ENCODE measurements at regions not wholly inside any gene's neighbourhood (a gene's known extent, or its start where the extent isn't known, plus 50 kb on each side); places are given as distances from the start of the nearest gene placed in this dataset.
"Not testable (repeated sequence)": the region's sequence is repeated elsewhere in the genome, so short reads cannot be mapped to it uniquely, and the experiment has no call there.

DNA sequence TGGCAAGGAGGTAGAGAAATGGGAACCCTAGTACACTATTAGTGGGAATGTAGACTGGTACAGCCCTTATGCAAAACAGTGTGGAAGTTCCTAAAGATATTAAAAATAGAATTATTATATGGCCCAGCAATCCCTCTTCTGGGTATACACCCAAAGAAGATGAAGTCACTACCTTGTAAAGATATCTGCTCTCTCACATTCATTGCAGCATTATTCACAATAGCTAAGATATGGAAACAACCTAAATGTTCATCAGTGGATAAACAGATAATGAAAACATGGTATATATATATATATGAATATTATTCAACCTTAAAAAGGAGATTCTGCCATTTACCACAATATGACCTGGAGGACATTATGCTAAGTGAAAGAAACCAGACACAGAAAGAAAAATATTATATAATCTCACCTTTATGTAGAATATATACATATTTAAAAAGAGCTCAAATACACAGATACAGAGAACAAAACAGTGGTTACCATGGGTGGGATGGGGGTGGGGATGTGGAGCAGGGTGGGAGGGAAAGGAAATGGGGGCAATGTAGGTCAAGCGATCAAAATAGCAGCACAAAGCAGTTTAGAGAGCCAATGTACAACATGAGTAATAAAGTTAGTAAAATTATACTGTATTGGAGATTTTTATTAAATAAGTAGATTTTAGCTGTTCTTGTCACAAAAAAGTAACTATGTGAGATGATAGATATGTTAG is 138.6 kb downstream of the SPRY1 start:
- TF ChIP-seq, protein P1, sequence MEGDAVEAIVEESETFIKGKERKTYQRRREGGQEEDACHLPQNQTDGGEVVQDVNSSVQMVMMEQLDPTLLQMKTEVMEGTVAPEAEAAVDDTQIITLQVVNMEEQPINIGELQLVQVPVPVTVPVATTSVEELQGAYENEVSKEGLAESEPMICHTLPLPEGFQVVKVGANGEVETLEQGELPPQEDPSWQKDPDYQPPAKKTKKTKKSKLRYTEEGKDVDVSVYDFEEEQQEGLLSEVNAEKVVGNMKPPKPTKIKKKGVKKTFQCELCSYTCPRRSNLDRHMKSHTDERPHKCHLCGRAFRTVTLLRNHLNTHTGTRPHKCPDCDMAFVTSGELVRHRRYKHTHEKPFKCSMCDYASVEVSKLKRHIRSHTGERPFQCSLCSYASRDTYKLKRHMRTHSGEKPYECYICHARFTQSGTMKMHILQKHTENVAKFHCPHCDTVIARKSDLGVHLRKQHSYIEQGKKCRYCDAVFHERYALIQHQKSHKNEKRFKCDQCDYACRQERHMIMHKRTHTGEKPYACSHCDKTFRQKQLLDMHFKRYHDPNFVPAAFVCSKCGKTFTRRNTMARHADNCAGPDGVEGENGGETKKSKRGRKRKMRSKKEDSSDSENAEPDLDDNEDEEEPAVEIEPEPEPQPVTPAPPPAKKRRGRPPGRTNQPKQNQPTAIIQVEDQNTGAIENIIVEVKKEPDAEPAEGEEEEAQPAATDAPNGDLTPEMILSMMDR (conservative IDR thresholded peaks at IDR 0.05; ENCODE audit: low read depth, low read length), result no peak
- no peak for DNase-seq (ENCODE audit: low read depth)
- no peak overlapping the region for H3K4me3 ChIP-seq (ENCODE audit: low read depth, low read length)

DNA sequence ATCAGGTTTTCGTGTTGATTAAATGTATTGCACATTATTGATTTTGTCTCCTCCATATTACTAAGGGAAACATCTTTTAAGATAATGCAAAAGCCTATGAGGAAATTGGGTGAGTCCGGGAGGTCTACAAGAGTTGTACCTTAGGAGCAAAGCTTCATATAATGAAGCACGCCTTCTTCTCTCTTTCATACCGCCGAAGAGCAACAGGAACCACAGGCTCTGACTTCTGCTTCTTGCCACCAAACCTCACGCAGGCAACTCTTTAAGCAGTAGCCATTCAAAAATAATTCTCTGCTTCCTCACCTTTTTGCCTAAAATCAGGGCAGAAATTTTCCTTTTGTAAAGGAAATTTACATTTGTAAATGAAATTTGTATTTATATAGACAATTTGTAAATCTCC is 139.6 kb downstream of the SPRY1 start:
- TF ChIP-seq, protein P1 (conservative IDR thresholded peaks at IDR 0.05; ENCODE audit: low read depth, low read length), result no peak
- no peak for DNase-seq (ENCODE audit: low read depth)

DNA sequence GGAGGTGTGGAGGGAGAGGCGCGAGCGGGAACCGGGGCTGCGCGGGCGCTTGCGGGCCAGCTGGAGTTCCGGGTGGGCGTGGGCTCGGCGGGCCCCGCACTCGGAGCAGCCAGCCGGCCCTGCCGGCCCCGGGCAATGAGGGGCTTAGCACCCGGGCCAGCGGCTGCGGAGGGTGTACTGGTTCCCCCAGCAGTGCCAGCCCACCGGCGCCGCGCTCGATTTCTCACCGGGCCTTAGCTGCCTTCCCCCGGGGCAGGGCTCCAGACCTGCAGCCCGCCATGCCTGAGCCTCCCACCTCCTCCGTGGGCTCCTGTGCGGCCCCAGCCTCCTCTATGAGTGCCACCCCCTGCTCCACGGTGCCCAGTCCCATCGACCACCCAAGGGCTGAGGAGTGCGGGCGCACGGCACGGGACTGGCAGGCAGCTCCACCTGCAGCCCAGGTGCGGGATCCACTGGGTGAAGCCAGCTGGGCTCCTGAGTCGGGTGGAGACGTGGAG is 141.4 kb downstream of the SPRY1 start:
- not testable (repeated sequence) for DNase-seq (ENCODE audit: low read depth); H3K4me3 ChIP-seq (ENCODE audit: low read depth, low read length)

More for the DNA sequence above, 139.6 kb downstream of the SPRY1 start:
- no peak overlapping the region for H3K4me3 ChIP-seq (ENCODE audit: low read depth, low read length)

DNA sequence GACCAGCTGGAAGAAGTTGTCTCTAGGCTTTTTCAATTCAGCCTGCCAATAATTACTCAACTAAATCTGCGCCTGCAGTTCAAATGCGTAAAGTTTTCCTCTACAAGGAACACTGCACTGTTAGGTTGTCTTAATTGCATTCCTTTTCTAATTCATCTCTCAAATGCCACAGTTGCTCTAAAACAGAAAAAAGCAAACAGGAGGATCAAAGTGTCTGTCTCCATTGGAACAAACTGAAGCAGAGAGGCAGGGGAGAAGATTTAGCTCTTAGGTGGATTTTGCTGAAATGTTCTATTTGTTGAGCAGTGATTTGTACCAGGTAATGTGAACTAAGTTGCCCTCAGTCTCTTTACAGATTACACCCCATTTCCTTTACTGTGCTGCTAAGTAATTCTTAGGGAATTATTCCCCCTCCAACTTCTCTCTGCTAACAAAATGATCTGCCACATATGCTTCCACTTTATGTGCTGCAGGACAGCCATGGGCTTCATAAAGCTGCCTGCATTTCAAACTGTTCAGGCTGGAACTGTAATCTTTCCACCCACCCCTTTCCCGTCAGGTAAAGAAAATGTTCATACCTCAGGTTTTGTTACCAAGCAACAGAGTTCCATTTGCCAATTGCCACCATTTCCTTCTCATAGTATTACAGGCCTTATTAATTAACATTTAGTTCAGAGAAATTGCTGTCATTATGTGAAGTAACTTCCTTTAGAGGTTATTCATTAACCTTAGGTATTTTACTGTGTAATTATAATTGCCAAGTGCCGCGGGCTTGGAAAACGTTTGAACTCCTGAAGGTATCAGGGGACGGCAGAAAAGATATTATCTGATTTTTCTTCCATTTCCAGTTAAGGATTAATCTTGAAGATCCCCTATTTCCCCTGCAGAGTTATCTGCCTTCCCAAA is 149.3 kb downstream of the SPRY1 start:
- TF ChIP-seq, protein P1 (conservative IDR thresholded peaks at IDR 0.05; ENCODE audit: low read depth, low read length), result no peak
- peak; percentile 54 for DNase-seq (ENCODE audit: low read depth)
- H3K4me3 ChIP-seq (ENCODE audit: low read depth, low read length), result peak overlapping the region; percentile 40

DNA sequence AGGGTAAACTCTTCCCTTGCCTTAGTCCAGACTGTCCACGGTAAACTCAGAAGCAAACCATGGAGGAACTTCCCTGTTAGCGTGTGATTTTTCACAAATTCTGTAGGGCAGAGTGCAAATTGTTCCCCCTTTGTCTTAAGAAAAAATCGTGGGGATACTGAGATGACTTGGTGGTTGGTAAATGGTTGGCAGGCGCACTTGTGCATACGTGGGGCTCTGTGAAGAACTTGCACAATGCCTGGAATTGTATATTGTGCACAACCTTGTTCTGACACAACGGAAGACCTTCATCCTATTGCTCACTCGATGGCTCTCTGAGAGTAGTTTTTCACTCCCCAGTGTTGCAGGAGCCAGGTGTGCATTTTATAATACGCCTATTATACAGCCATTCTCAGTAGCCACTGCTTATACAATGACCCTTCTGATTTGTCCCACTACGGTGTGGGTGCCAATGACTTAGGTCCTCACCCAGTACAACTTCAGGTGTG is 150.0 kb downstream of the SPRY1 start:
- peak overlapping the region; percentile 40 for H3K4me3 ChIP-seq (ENCODE audit: low read depth, low read length)
- no peak for DNase-seq (ENCODE audit: low read depth)
- TF ChIP-seq, protein P1 (conservative IDR thresholded peaks at IDR 0.05; ENCODE audit: low read depth, low read length), result no peak

DNA sequence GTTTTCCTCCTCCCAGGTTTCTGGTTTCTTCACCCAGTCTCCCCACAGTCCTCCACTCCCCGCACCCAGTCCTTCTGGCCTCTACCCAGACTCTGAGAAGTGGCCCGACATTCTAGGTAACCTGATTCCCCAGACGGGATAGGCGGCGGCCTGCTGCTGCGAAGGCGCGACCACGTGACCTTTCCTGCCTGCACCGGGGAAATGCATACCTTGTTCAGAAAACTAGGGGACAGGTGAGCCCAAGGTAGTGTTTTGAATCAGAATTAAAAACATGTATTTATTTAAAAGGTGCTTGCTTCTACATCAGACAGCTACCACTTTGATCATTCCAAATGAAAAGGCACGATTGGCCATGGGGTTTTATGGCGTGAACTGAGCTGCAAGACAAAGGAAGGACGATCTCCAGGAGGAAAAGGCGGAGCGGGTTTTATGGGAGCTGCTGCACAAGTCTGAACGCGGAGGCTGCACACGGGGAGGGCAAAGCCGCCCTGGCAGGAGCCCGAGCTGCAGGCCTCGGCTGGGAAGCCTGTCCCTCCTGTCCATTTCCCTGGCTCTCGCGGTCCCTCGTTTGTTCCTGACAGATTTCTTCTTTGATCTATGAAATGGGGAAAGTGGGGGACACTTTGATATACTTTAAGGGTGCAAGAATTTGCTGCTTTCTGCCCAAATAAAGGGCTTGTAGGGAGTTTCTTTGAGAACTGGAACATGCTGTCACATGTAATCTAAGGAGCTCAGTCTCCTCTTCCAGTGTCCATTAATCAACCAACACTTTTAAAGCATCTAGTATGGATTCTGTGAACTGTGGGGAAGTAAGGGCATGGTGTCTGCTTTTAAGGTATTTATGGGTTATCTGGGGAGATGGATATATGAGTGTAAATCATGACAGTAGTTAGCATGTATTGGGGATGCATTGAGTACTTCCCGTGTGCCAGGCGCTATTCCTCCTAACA is 150.9 kb downstream of the SPRY1 start:
- TF ChIP-seq, protein P1 (conservative IDR thresholded peaks at IDR 0.05; ENCODE audit: low read depth, low read length), result no peak
- DNase-seq (ENCODE audit: low read depth), result no peak
- no peak overlapping the region for H3K4me3 ChIP-seq (ENCODE audit: low read depth, low read length)

Data from epithelial cell of proximal tubule (primary cell).